A673 (cell line): ENCODE measurements at regions not wholly inside any gene's neighbourhood (a gene's known extent, or its start where the extent isn't known, plus 50 kb on each side); places are given as distances from the start of the nearest gene placed in this dataset.

ENCODE experiments used
- BruUV-seq: library from RNA; stranded (reverse); fragments of 400-500 nt; replicated peaks from 2 replicates; lab custom pipeline; 2021; lab: Mats Ljungman, UMichigan
- CTCF ChIA-PET: fragments of 300-600 bp; sonication (Branson Sonifier 250); formaldehyde crosslinking; loops from one replicate; lab custom pipeline; 2022; ENCODE audit warnings: antibody characterized with exemption; lab: Charles Lee
- POLR2A ChIA-PET: fragments of 300-600 bp; sonication (Branson Sonifier 250); formaldehyde crosslinking; loops from one replicate; lab custom pipeline; 2022; ENCODE audit warnings: antibody characterized with exemption; ENCODE audit not compliant: low non-redundant PET; lab: Charles Lee
- DNase-seq: peaks from one replicate; pipeline ENCODE4 v3.0.0-alpha.2; 2015; ENCODE audit warnings: low spot score
- H3K27ac ChIP-seq: fragments of 200-600 bp; sonication (generic); 2 replicates; pipeline ENCODE4 v1.5.1; 2016; ENCODE audit warnings: mixed run types, low read depth, mild to moderate bottlenecking, mixed read lengths, antibody characterized with exemption, low read length; ENCODE audit not compliant: poor library complexity, severe bottlenecking
- H3K27me3 ChIP-seq: fragments of 200-600 bp; sonication (generic); replicated peaks from 2 replicates; pipeline ENCODE4 v1.6.1; 2017; ENCODE audit warnings: mixed run types, low read depth, mild to moderate bottlenecking, mixed read lengths, antibody characterized with exemption, low read length; ENCODE audit not compliant: insufficient read depth, poor library complexity
- H3K36me3 ChIP-seq: fragments of 200-600 bp; sonication (generic); 2 replicates; pipeline ENCODE4 v1.6.1; 2016; ENCODE audit warnings: mixed run types, mild to moderate bottlenecking, mixed read lengths, antibody characterized with exemption, low read length; ENCODE audit not compliant: insufficient read depth, poor library complexity, severe bottlenecking
- H3K4me1 ChIP-seq: fragments of 200-600 bp; sonication (generic); 2 replicates; pipeline ENCODE4 v1.6.1; 2017; ENCODE audit warnings: mixed run types, mild to moderate bottlenecking, mixed read lengths, antibody characterized with exemption, low read length; ENCODE audit not compliant: insufficient read depth, poor library complexity, severe bottlenecking
- H3K4me3 ChIP-seq: fragments of 200-600 bp; sonication (generic); 2 replicates; pipeline ENCODE4 v1.5.1; 2016; ENCODE audit warnings: low read depth, mixed run types, mild to moderate bottlenecking, mixed read lengths, low read length; ENCODE audit not compliant: poor library complexity, severe bottlenecking
- H3K9me3 ChIP-seq: fragments of 200-600 bp; sonication (generic); 2 replicates; pipeline ENCODE4 v1.6.1; 2016; ENCODE audit warnings: mixed run types, low read depth, mild to moderate bottlenecking, mixed read lengths, antibody characterized with exemption, low read length; ENCODE audit not compliant: poor library complexity, severe bottlenecking
- EZH2 ChIP-seq: fragments of 200-600 bp; sonication (generic); IDR thresholded peaks from 2 replicates; pipeline ENCODE4 v1.6.1; 2017; ENCODE audit warnings: borderline replicate concordance, low read depth, mild to moderate bottlenecking, mixed read lengths, antibody characterized with exemption, low read length; ENCODE audit not compliant: poor library complexity, severe bottlenecking
- intact Hi-C: fragments of 100-400 bp; cut with micrococcal nuclease; formaldehyde crosslinking; loops from one replicate; pipeline ENCODE4 v1.10.0; 2022; ENCODE audit not compliant: unreplicated experiment
- TF ChIP-seq, protein P1 (sequence below): fragments of 300-800, 200-600 bp; sonication (generic); conservative IDR thresholded peaks from 2 replicates; pipeline ENCODE4 v1.5.1; 2017; ENCODE audit warnings: low read depth, mild to moderate bottlenecking, antibody characterized with exemption, low read length, moderate library complexity, mixed read lengths

DNA sequence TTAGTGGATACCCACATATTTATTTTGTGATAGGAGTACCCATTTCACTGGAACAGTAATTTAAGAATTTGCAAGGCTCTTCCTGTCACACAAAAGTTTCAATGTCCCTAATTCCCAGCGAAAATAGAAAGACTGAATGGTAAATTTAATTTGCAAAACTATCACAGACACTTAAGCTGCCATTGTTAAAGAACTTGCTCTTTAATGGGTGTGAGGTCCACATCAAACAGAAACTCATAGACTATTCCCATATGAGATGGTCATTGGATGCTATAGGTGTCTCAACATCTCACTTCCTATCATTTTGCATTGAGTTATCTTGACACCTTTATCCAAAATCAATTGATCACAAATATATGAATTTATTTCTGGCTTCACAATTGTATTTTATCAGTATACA lies 415.9 kb downstream of the GPAM start:
- intact Hi-C loops = no loop called here
- POLR2A ChIA-PET = no interaction called here
- no peaks in the 10 kb centered on the region for H3K36me3 ChIP-seq
- H3K4me1 ChIP-seq = no peaks in the 10 kb centered on the region
- no peaks in the 10 kb centered on the region for H3K9me3 ChIP-seq
- TF ChIP-seq, protein P1, sequence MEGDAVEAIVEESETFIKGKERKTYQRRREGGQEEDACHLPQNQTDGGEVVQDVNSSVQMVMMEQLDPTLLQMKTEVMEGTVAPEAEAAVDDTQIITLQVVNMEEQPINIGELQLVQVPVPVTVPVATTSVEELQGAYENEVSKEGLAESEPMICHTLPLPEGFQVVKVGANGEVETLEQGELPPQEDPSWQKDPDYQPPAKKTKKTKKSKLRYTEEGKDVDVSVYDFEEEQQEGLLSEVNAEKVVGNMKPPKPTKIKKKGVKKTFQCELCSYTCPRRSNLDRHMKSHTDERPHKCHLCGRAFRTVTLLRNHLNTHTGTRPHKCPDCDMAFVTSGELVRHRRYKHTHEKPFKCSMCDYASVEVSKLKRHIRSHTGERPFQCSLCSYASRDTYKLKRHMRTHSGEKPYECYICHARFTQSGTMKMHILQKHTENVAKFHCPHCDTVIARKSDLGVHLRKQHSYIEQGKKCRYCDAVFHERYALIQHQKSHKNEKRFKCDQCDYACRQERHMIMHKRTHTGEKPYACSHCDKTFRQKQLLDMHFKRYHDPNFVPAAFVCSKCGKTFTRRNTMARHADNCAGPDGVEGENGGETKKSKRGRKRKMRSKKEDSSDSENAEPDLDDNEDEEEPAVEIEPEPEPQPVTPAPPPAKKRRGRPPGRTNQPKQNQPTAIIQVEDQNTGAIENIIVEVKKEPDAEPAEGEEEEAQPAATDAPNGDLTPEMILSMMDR = no peak
- no peak overlapping the region for H3K27ac ChIP-seq
- H3K27me3 ChIP-seq = peaks cover 34% of the 10 kb centered on the region
- CTCF ChIA-PET = no interaction called here
- no TSS peak for BruUV-seq
- no peak for DNase-seq
- H3K4me3 ChIP-seq = no peak overlapping the region

DNA sequence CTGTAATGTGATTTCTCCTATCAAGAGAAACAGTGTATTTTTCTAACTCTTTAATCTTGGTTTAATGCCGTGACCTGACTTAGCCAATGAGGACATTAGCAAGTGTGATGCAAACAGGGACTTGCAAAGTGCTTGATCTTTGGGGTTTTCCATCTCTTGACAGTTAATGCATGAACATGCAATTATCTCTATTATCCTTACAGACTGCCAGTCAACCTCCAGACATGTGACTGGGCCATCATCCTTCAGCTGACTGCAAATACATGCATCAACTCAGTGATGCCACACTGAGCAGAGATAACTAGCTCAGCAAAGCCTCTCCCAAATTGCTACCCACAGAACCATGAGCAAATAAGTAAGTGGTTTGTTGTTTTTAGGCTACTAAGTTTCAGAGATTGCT lies 409.6 kb downstream of the GPAM start:
- ChIA-PET CTCF (no interaction called here), POLR2A (no interaction called here)
- intact Hi-C loops = no loop called here
- Histone ChIP-seq H3K4me3 (no peak overlapping the region), H3K36me3 (no peaks in the 10 kb centered on the region), H3K4me1 (no peaks in the 10 kb centered on the region), H3K9me3 (no peaks in the 10 kb centered on the region), H3K27me3 (peaks cover 7% of the 10 kb centered on the region), H3K27ac (no peak overlapping the region)
- BruUV-seq = no TSS peak
- DNase-seq = no peak
- no peak for TF ChIP-seq EZH2
- TF ChIP-seq, protein P1 = no peak

DNA sequence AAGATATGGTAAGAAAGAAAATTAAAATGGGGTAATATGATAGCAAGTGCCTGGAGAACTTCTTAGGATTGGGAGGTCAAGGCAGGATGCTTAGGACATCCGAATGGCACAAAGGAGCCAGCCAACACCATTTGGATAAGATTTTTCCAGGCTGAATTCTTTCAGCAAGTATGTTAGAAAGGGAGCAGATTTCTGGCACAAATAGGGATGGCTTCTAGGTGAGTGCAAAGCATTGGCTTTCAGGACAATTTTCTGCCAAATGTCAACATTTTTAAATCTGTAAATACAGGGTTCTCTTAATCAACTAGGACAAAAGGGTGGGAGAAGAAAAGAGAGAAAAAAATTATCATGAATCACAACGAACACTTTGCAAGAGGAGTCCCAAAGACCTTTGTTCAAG lies 409.1 kb downstream of the GPAM start:
- CTCF ChIA-PET = no interaction called here
- peaks cover 7% of the 10 kb centered on the region for H3K27me3 ChIP-seq
- no TSS peak for BruUV-seq
- H3K4me3 ChIP-seq = no peak overlapping the region
- no peaks in the 10 kb centered on the region for H3K9me3 ChIP-seq
- POLR2A ChIA-PET = no interaction called here
- no peaks in the 10 kb centered on the region for H3K4me1 ChIP-seq
- H3K36me3 ChIP-seq = no peaks in the 10 kb centered on the region
- H3K27ac ChIP-seq = no peak overlapping the region
- no peak for DNase-seq
- intact Hi-C loops = no loop called here
- no peak for TF ChIP-seq EZH2
- TF ChIP-seq, protein P1 = no peak
